Adrenal gland (tissue), 9 donors: ENCODE measurements at regions not wholly inside any gene's neighbourhood (a gene's known extent, or its start where the extent isn't known, plus 50 kb on each side); places are given as distances from the start of the nearest gene placed in this dataset.

ENCODE experiments used
- DNase-seq, 7 donors: peaks; one replicate each; pipeline ENCODE4 v3.0.0-alpha.2; 2019 to 2020
- H3K27ac ChIP-seq, 5 donors: fragments of 200-600 bp; sonication (generic) in 4 of 5; 1 replicate in 3 of 5; 2 replicates in 2 of 5; pipeline versions ENCODE4 v1.5.1 to v1.8.0; 2016 to 2020; ENCODE audit warnings: mild to moderate bottlenecking in 1 of 5
- H3K27me3 ChIP-seq: fragments of 200-600 bp; 2 replicates; pipeline ENCODE4 v1.8.0; 2021
- H3K36me3 ChIP-seq, 2 donors: fragments of 200-600 bp; replicated peaks in 1 of 2; 1 replicate in 1 of 2; 2 replicates in 1 of 2; pipeline versions ENCODE4 v1.5.1 to v1.8.0; 2018 to 2022
- H3K4me1 ChIP-seq, 2 donors: fragments of 200-600 bp; replicated peaks in 1 of 2; 1 replicate in 1 of 2; 2 replicates in 1 of 2; pipeline versions ENCODE4 v1.5.1 to v1.8.0; 2018 to 2021
- H3K4me3 ChIP-seq, 4 donors: fragments of 200-600 bp; sonication (generic) in 3 of 4; one replicate each; pipeline ENCODE4 v1.5.1; 2016 to 2018
- H3K9me3 ChIP-seq, 3 donors: fragments of 200-600 bp; sonication (generic) in 1 of 3; replicated peaks in 1 of 3; 1 replicate in 2 of 3; 2 replicates in 1 of 3; pipeline versions ENCODE4 v1.5.1 to v1.8.0; 2016 to 2021
- CTCF ChIP-seq, 6 experiments: fragments of 450-650 bp in 4 of 6; fragments of 200-600 bp in 2 of 6; sonication (generic) in 1 of 6; IDR thresholded peaks; 1 replicate in 5 of 6; 2 replicates in 1 of 6; pipeline versions ENCODE4 v1.5.1 to v1.8.0; 2016 to 2021; ENCODE audit warnings: antibody characterized with exemption in 6 of 6, mild to moderate bottlenecking in 2 of 6, moderate library complexity in 1 of 6
- POLR2A ChIP-seq, 2 donors: fragments of 450-650 bp; IDR thresholded peaks; one replicate each; pipeline ENCODE4 v1.6.1; 2017; ENCODE audit warnings: antibody characterized with exemption in 2 of 2, mild to moderate bottlenecking in 2 of 2, moderate library complexity in 1 of 2
- WGBS, 4 donors: extraction: QIAGEN DNeasy Blood & Tissue Kit in 2 of 4; methylation state at CpG; one replicate each; pipeline versions ENCODE4 v1.1.5 to v1.1.7; 2013 to 2017; 5-methylcytosine and 5-hydroxymethylcytosine counted together
- intact Hi-C, 2 donors: fragments of 100-400 bp; cut with DNase I; formaldehyde crosslinking; loops; one replicate each; pipeline versions ENCODE4 v1.14.1 to v1.15.0; 2022 to 2023
- donor health status: healthy with polysubstance abuse.
- donor health status: Bipolar disorder and iron deficiency.
- donor health status: DM: yes; HTN: yes; CAD: no.
- donor health status: DM: no; HTN: no; CAD: no.
- donor health status: DM: no; HTN: no; CAD: no.

- intact Hi-C loops, result no loop called here
- TF ChIP-seq POLR2A (IDR thresholded peaks at IDR 0.05) (no peak), CTCF (IDR thresholded peaks at IDR 0.05) (no peak)
- Histone ChIP-seq H3K27me3 (no peaks in the 10 kb centered on the region), H3K27ac (no peak overlapping the region), H3K9me3 (no peaks in the 10 kb centered on the region), H3K36me3 (no peaks in the 10 kb centered on the region), H3K4me3 (no peak overlapping the region), H3K4me1 (no peaks in the 10 kb centered on the region)
- DNase-seq, result no peak
- 72 to 77% (median 74%) methylated on average over 2 of the region's 2 CpGs for WGBS, 4 donors
Observed at GRCh38 chr5:23289162-23289561, 218.2 kb upstream of the PRDM9 start.

GRCh38 chr5:23284656-23285055, 222.8 kb upstream of the PRDM9 start:
- intact Hi-C loops, result no loop called here
- WGBS, 4 donors, result 79 to 85% (median 82%) methylated on average over 2 of the region's 2 CpGs
- no peak overlapping the region for H3K4me3 ChIP-seq
- H3K36me3 ChIP-seq, result no peaks in the 10 kb centered on the region
- no peaks in the 10 kb centered on the region for H3K27me3 ChIP-seq
- no peaks in the 10 kb centered on the region for H3K4me1 ChIP-seq
- H3K9me3 ChIP-seq, result no peaks in the 10 kb centered on the region
- no peak overlapping the region for H3K27ac ChIP-seq
- TF ChIP-seq POLR2A (IDR thresholded peaks at IDR 0.05), result no peak
- no peak for TF ChIP-seq CTCF (IDR thresholded peaks at IDR 0.05)
- DNase-seq, result no peak

- no peaks in the 10 kb centered on the region for H3K4me1 ChIP-seq
- intact Hi-C loops, result no loop called here
- 80 to 84% (median 82%) methylated on average over 3 of the region's 3 CpGs for WGBS, 4 donors
- no peaks in the 10 kb centered on the region for H3K9me3 ChIP-seq
- DNase-seq, result no peak
- no peak overlapping the region for H3K4me3 ChIP-seq
- TF ChIP-seq CTCF (IDR thresholded peaks at IDR 0.05) (no peak), POLR2A (IDR thresholded peaks at IDR 0.05) (no peak)
- no peak overlapping the region for H3K27ac ChIP-seq
- no peaks in the 10 kb centered on the region for H3K36me3 ChIP-seq
- no peaks in the 10 kb centered on the region for H3K27me3 ChIP-seq
Observed at GRCh38 chr5:23274171-23274570, 233.2 kb upstream of the PRDM9 start.

GRCh38 chr5:23269981-23270380, 237.4 kb upstream of the PRDM9 start:
- DNase-seq, result no peak
- Histone ChIP-seq H3K4me3 (no peak overlapping the region), H3K27me3 (no peaks in the 10 kb centered on the region), H3K27ac (no peak overlapping the region), H3K36me3 (no peaks in the 10 kb centered on the region), H3K4me1 (no peaks in the 10 kb centered on the region), H3K9me3 (no peaks in the 10 kb centered on the region)
- intact Hi-C loops, result no loop called here
- TF ChIP-seq CTCF (IDR thresholded peaks at IDR 0.05) (no peak), POLR2A (IDR thresholded peaks at IDR 0.05) (no peak)
- WGBS, 4 donors, result 38 to 78% (median 57%) methylated on average over 2 of the region's 2 CpGs
